ENCODE measurements at regions not wholly inside any gene's neighbourhood (a gene's known extent, or its start where the extent isn't known, plus 50 kb on each side); places are given as distances from the start of the nearest gene placed in this dataset.

GRCh38 chr2:121855510-121855909 is 100.1 kb downstream of the TSN start:
- no peak for TF ChIP-seq CTCF (IDR thresholded peaks at IDR 0.05; ENCODE audit: low read depth, low read length)
- Histone ChIP-seq H3K36me3 (no peaks in the 10 kb centered on the region), H3K27ac (no peak overlapping the region), H3K4me1 (ENCODE audit: low read depth) (peaks cover 17% of the 10 kb centered on the region), H3K27me3 (no peaks in the 10 kb centered on the region), H3K4me3 (no peak overlapping the region), H3K9me3 (ENCODE audit: low read depth) (no peaks in the 10 kb centered on the region)
- DNase-seq (ENCODE audit: low read depth in 1 of 2, low spot score in 1 of 2), result peak in 1 of 2 donors; percentile 22

- Histone ChIP-seq H3K4me1 (ENCODE audit: low read depth) (peaks cover 17% of the 10 kb centered on the region), H3K27me3 (no peaks in the 10 kb centered on the region), H3K9me3 (ENCODE audit: low read depth) (no peaks in the 10 kb centered on the region), H3K4me3 (no peak overlapping the region), H3K36me3 (no peaks in the 10 kb centered on the region), H3K27ac (no peak overlapping the region)
- DNase-seq (ENCODE audit: low read depth in 1 of 2, low spot score in 1 of 2), result peak; percentile 43 to 61
- TF ChIP-seq CTCF (IDR thresholded peaks at IDR 0.05; ENCODE audit: low read depth, low read length), result no peak
Measured at GRCh38 chr2:121856360-121856759, 100.9 kb downstream of the TSN start.

- Histone ChIP-seq H3K27ac (no peak overlapping the region), H3K36me3 (no peaks in the 10 kb centered on the region), H3K4me3 (no peak overlapping the region), H3K4me1 (ENCODE audit: low read depth) (peaks cover 17% of the 10 kb centered on the region), H3K9me3 (ENCODE audit: low read depth) (no peaks in the 10 kb centered on the region), H3K27me3 (no peaks in the 10 kb centered on the region)
- TF ChIP-seq CTCF (IDR thresholded peaks at IDR 0.05; ENCODE audit: low read depth, low read length), result no peak
- no peak for DNase-seq (ENCODE audit: low read depth in 1 of 2, low spot score in 1 of 2)
Measured at GRCh38 chr2:121858369-121858768, 102.9 kb downstream of the TSN start.

- no peak for TF ChIP-seq CTCF (IDR thresholded peaks at IDR 0.05; ENCODE audit: low read depth, low read length)
- no peak for DNase-seq (ENCODE audit: low read depth in 1 of 2, low spot score in 1 of 2)
- Histone ChIP-seq H3K36me3 (no peaks in the 10 kb centered on the region), H3K4me1 (ENCODE audit: low read depth) (peaks cover 17% of the 10 kb centered on the region), H3K27ac (no peak overlapping the region), H3K27me3 (no peaks in the 10 kb centered on the region), H3K4me3 (no peak overlapping the region), H3K9me3 (ENCODE audit: low read depth) (no peaks in the 10 kb centered on the region)
Measured at GRCh38 chr2:121858847-121859246, 103.4 kb downstream of the TSN start.

GRCh38 chr2:121860033-121860757 is 104.7 kb downstream of the TSN start:
- H3K9me3 ChIP-seq (ENCODE audit: low read depth), result no peaks in the 10 kb centered on the region
- no peak for TF ChIP-seq CTCF (IDR thresholded peaks at IDR 0.05; ENCODE audit: low read depth, low read length)
- no peaks in the 10 kb centered on the region for H3K27me3 ChIP-seq
- no peaks in the 10 kb centered on the region for H3K36me3 ChIP-seq
- DNase-seq (ENCODE audit: low read depth in 1 of 2, low spot score in 1 of 2), result no peak
- peaks cover 17% of the 10 kb centered on the region for H3K4me1 ChIP-seq (ENCODE audit: low read depth)
- H3K27ac ChIP-seq, result no peak overlapping the region
- no peak overlapping the region for H3K4me3 ChIP-seq
